HG02678 (cell line): ENCODE measurements at regions not wholly inside any gene's neighbourhood (a gene's known extent, or its start where the extent isn't known, plus 50 kb on each side); places are given as distances from the start of the nearest gene placed in this dataset.
"Not testable (repeated sequence)": the region's sequence is repeated elsewhere in the genome, so short reads cannot be mapped to it uniquely, and the experiment has no call there.

ENCODE experiments used
- ATAC-seq: cut with Tn5 transposase; IDR thresholded peaks from one replicate; pipeline ENCODE4 v1.9.1; 2021; ENCODE audit warnings: mild to moderate bottlenecking, moderate library complexity; ENCODE audit not compliant: unreplicated experiment

DNA sequence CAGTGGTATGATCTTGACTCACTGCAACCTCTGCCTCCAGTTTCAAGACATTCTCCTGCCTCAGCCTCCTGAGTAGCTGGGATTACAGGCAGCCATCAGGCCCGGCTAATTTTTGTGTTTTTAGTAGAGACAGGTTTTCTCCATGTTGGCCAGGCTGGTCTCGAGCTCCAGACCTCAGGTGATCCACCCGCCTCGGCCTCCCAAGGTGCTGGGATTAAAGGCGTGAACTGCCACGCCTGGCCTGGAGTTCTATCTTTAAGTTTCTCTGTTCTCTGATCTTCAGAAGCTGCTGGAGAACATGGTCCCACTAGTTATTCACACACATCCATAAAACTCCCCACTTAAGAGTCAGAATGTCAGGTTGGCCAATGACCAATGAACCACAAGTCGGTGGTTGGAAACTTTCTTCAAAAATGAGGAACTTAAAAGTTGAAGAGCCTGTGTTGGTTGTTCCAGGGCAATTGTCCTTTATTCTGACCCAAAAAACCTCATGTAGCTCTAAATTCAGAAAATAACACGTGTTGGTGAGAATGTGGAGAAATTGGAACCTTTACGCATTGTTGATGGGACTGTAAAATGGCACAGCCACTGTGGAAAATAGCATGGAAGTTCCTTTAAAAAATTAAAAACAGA, 55.9 kb upstream of the PIK3CB start:
- peak; percentile 85 for ATAC-seq

DNA sequence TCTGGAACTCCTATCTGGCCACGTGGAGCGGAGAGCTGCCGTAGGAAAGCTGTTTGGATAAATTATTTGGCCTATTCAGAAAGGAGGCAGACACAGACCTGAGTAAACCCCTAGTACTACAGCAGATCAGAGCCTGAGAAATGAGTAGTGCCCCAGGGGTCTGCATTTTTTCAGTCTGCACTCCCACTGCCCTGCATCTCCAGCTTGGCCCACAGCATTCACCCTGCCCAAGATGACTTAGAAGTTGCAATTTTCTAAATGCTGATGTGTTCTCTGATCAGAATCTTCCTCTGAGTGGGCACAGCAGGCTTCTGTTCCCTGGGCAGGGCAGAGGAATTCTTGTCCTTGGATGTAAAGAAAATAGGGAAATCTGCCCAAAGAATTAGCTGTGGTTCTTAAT, 55.1 kb upstream of the PIK3CB start:
- no peak for ATAC-seq

DNA sequence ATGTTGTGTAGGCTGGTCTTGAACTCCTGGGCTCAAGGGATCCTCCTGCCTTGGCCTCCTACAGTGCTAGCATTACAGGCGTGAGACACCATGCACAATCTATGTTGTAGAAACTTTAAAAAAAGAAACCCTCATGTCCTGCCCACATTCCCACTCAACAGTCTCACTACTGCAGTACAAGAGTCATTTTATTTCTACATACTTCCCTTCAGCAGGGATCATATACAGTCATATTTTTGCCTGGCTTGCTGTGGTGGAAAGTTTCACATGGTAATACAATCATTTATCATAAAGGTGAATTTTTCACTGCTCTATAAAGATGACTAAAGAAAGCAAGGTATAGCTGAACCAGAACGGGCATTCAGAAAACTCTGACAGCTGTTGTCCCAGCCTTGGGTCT, 53.8 kb upstream of the PIK3CB start:
- ATAC-seq = no peak

DNA sequence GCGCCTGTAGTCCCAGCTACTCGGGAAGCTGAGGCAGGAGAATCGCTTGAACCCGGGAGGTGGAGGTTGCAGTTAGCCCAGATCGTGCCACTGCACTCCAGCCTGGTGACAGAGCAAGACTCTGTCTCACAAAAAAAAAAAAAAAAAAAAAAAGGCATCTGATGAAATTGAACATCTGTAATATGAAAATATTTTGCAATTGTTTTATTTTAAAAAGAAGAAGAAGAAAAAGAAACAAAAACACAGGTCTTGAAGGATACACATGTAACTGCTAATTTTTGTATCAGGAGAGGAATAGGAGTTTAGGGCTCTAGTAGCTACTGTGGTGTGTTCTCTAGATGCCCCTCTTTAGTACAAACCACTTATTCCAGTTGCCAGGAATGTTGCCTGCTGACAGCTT, 51.4 kb upstream of the PIK3CB start:
- ATAC-seq = not testable (repeated sequence)
